ENCODE measurements at regions not wholly inside any gene's neighbourhood (a gene's known extent, or its start where the extent isn't known, plus 50 kb on each side); places are given as distances from the start of the nearest gene placed in this dataset.
"Not testable (repeated sequence)": the region's sequence is repeated elsewhere in the genome, so short reads cannot be mapped to it uniquely, and the experiment has no call there.

DNA sequence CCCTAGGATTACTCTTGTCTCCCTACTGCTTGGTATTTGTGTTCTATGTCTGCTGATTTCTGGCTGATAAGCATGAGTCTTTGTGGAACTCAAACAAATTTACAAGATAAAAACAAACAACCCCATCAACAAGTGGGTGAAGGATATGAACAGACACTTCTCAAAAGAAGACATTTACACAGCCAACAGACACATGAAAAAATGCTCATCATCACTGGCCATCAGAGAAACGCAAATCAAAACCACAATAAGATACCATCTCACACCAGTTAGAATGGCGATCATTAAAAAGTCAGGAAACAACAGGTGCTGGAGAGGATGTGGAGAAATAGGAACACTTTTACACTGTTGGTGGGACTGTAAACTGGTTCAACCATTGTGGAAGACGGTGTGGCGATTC is 81.5 kb upstream of the GAS1 start:
- H3K9me3 Mint-ChIP-seq; H3K27me3 Mint-ChIP-seq; H3K4me3 Mint-ChIP-seq; H3K36me3 Mint-ChIP-seq (ENCODE audit: low read depth); intact Hi-C loops (cut with micrococcal nuclease); H3K4me1 Mint-ChIP-seq; DNase-seq; H3K27ac Mint-ChIP-seq: not testable (repeated sequence)

DNA sequence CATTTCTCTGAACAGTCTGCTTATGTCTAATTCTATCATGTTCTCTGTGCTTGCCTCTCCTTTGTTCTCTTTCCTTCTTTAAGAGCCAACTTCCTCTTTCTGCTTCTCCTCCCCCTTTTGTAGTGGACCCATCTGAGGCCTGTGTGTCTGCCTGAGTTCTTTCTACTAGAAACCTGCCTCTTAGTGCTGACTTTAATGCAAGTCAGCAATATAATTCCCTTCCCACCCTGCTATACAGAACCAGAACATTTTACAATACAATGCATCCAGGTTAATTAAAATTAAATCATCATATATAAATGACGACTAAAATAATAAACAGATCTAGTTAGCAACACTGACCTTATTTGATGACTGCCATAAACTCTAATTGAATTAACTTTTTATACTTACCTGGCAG is 82.6 kb upstream of the GAS1 start:
- Mint-ChIP-seq H3K4me3 (no peak overlapping the region), H3K9me3 (no peaks in the 10 kb centered on the region), H3K36me3 (ENCODE audit: low read depth) (no peaks in the 10 kb centered on the region), H3K4me1 (no peaks in the 10 kb centered on the region), H3K27ac (no peak overlapping the region), H3K27me3 (no peaks in the 10 kb centered on the region)
- DNase-seq, result no peak
- intact Hi-C loops (cut with micrococcal nuclease), result no loop called here

DNA sequence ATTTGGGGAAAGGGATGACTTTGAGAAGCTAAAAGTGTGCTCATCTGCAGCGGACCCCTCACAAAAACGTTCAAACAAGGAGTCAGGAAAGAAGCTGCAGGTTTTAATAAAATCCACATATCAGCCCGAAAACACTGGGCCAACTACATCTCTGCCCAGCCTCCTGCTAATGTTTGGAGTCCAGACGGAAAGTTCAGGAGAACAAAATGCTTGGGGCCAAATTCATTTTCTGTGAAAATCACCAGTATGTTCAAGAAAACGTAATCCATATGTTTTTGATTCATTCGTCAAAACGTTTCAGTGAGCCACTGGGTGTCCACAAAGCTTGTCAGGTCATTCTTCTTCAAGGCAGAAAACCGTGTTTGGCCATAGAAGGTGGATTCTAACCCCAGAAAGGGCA is 87.5 kb upstream of the GAS1 start:
- no peaks in the 10 kb centered on the region for H3K27me3 Mint-ChIP-seq
- intact Hi-C loops (cut with micrococcal nuclease), result no loop called here
- H3K4me3 Mint-ChIP-seq, result no peak overlapping the region
- H3K27ac Mint-ChIP-seq, result no peak overlapping the region
- H3K36me3 Mint-ChIP-seq (ENCODE audit: low read depth), result no peaks in the 10 kb centered on the region
- no peaks in the 10 kb centered on the region for H3K9me3 Mint-ChIP-seq
- DNase-seq, result no peak
- no peaks in the 10 kb centered on the region for H3K4me1 Mint-ChIP-seq

DNA sequence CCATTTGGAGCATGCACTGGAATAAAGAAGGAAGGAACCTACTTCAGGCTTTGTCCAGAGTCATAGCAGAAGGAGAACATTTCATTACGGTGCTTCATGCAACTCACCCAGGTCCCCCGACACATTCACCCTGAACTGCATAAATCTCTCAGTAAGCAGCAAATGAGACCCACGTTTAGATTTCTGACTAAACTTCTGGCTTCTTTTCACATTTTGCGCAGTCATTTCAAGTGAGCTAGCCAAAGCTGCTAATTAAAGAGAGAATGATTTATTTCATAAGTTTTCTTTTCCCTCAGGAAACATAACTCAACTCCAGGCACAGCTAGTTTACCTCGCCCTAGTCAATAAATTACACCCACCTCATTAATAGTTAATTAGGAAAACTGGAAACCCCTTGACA is 88.6 kb upstream of the GAS1 start:
- Mint-ChIP-seq H3K27me3 (no peaks in the 10 kb centered on the region), H3K9me3 (no peaks in the 10 kb centered on the region), H3K36me3 (ENCODE audit: low read depth) (no peaks in the 10 kb centered on the region), H3K4me1 (no peaks in the 10 kb centered on the region), H3K27ac (no peak overlapping the region), H3K4me3 (no peak overlapping the region)
- intact Hi-C loops (cut with micrococcal nuclease), result no loop called here
- DNase-seq, result no peak

DNA sequence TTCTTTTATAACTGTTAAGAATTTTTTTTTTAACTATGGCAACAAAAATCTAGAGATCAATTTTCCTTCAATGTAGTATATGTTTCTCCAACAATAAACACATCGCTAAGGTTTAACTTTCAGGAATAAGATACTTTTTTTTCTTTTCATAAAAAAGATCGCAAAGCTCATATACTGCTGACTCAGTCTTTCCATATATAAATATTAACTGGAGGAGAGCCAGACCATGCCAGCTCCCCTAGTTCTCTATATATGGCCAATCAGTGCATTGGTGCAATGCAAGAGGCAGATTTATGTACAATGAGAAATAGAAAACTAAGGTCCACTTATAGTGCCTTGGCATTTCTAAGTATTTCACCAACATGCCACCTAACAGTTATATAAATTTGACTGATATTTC is 89.2 kb upstream of the GAS1 start:
- H3K9me3 Mint-ChIP-seq, result peaks cover 4% of the 10 kb centered on the region
- no peaks in the 10 kb centered on the region for H3K27me3 Mint-ChIP-seq
- no peaks in the 10 kb centered on the region for H3K4me1 Mint-ChIP-seq
- intact Hi-C loops (cut with micrococcal nuclease), result no loop called here
- H3K4me3 Mint-ChIP-seq, result no peak overlapping the region
- no peaks in the 10 kb centered on the region for H3K36me3 Mint-ChIP-seq (ENCODE audit: low read depth)
- H3K27ac Mint-ChIP-seq, result no peak overlapping the region
- no peak for DNase-seq

DNA sequence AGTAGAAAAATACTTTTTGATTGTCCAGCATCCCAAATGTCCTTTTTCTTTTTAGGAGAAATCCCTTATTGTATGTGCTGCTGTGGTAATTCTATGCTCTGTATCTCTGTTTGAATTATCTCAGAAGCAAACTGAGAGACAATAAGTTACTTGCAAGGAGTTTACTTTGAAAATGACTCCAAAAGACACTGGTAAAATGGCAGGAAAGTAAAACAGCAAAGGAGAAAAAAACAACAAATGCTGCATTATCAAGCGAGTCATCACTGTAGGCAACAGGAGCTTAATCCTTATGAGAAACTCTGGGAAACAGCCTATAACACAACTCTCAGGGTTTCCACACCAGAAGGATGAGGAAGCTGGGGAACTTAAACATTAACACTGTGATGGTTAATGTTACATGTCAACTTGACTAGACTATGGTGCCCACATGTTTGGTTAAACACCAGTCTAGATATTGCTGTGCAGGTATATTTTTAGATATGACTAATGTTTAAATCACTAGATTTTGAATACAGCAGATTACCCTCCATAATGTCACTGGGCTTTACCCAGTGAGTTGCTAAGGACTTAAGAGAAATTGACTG is 92.6 kb upstream of the GAS1 start:
- Mint-ChIP-seq H3K9me3 (peaks cover 6% of the 10 kb centered on the region), H3K4me3 (no peak overlapping the region), H3K27me3 (no peaks in the 10 kb centered on the region), H3K27ac (no peak overlapping the region), H3K4me1 (no peaks in the 10 kb centered on the region), H3K36me3 (ENCODE audit: low read depth) (no peaks in the 10 kb centered on the region)
- intact Hi-C loops (cut with micrococcal nuclease), result no loop called here
- no peak for DNase-seq

DNA sequence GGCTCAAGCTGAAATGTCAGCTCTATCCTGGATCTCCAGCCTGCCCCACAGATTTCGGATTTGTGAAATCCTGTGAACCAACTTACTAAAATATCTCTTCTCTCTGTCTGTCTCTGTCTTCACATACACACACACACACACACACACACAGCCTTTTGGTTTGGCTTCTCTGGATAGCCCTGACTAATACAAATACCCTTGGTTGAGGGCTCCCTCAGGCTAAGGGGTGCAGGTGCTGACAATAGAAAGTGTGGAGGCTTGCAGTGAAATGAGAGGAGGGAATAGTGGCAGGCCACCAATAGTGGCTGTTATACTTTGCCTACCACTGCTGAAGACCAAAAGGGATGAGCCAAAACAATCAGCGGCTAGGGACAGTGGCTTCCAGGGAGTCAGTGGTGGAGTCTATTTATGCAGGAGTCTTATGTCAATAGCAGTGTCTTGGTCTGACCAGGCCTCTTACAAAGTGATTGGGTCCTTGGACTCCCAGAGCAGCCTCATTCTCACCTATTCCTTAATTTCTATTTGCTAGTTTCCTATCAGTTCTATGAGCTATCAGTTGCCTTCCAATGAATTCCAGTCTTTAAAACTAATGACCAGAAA is 93.2 kb upstream of the GAS1 start:
- Mint-ChIP-seq H3K4me3 (no peak overlapping the region), H3K27me3 (no peaks in the 10 kb centered on the region), H3K36me3 (ENCODE audit: low read depth) (no peaks in the 10 kb centered on the region), H3K4me1 (no peaks in the 10 kb centered on the region), H3K9me3 (peaks cover 6% of the 10 kb centered on the region), H3K27ac (no peak overlapping the region)
- intact Hi-C loops (cut with micrococcal nuclease), result no loop called here
- no peak for DNase-seq

DNA sequence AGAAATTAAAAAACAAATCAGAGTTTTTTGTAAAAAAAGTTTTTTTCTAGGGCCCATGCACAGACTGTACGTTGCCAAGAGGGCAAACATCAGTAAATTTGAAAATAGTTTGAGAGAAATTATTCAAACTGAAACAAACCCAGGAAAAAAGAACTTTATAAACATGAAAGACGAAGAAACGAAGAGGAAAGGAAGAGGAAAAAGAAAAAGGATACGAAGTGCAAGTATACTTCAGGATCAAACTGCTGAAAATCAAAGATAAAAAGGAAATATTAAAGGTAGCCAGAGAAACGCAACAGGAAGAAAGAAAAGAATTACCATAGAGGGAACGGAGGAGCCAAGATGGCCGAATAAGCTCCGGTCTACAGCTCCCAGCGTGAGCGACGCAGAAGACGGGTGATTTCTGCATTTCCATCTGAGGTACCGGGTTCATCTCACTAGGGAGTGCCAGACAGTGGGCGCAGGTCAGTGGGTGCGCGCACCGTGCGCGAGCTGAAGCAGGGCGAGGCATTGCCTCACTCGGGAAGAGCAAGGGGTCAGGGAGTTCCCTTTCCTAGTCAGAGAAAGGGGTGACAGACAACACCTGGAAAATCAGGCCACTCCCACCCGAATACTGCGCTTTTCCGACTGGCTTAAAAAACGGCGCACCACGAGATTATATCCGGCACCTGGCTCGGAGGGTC is 94.4 kb upstream of the GAS1 start:
- intact Hi-C loops (cut with micrococcal nuclease); H3K4me3 Mint-ChIP-seq; H3K27me3 Mint-ChIP-seq; H3K36me3 Mint-ChIP-seq (ENCODE audit: low read depth); DNase-seq; H3K4me1 Mint-ChIP-seq; H3K9me3 Mint-ChIP-seq; H3K27ac Mint-ChIP-seq: not testable (repeated sequence)

DNA sequence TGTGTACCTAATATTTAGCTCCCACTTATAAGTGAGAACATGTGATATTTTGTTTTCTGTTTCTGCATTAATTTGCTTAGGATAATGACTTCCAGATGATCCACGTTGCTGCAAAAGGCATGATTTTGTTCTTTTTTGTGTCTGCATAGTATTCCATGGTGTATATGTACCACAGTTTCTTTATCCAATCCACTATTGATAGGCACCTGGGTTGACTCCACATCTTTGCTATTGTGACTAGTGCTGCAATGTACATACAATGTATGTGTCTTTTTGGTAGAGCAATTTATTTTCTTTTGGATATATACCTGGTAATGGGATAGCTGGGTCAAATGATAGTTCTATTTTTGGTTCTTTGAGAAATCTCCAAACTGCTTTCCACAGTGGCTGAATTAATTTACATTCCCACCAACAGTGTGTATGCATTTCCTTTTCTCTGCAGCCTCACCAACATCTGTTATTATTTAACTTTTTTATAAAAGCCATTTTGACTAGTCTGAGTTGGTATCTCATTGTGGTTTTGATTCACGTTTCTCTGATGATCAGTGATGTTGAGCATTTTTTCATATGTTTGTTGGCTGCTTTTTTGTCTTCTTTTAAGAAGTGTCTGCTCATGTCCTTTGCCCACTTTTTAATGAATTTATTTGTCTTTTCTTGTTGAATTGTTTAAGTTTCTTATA is 102.8 kb upstream of the GAS1 start:
- DNase-seq, H3K4me3 Mint-ChIP-seq: not testable (repeated sequence)

DNA sequence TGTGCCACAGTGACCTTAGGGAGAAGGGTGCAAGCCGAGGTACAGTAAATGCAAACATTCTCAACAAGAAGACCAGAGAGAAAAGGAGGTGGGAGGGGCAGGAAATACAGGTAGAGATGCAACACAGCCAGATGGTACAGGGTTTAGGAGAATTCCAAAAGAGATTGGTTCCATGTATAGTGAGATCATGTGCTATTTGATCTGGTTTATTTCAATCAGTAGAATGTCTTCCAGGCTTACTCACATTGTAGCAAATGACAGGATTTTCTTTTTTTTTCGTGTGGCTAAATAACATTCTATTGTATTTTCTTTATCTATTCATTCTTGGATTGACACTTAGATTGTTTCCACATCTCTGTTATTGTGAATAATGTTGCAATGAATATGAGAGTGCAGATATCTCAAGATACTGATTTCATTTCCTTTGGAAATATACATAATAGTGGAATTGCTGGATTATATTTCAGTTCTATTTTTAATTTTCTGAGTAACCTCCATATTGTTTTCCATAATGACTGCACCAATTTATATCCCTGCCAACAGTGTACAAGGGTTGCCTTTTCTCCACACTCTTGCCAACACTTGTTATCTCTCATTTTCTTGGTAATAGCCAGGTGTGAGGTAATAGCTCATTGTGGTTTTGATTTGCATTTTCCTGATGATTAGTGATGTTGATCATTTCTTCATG is 107.8 kb upstream of the GAS1 start:
- H3K4me1 Mint-ChIP-seq, result no peaks in the 10 kb centered on the region
- no peak for DNase-seq
- H3K9me3 Mint-ChIP-seq, result no peaks in the 10 kb centered on the region
- H3K27ac Mint-ChIP-seq, result no peak overlapping the region
- H3K4me3 Mint-ChIP-seq, result no peak overlapping the region
- H3K27me3 Mint-ChIP-seq, result peaks cover 2% of the 10 kb centered on the region
- intact Hi-C loops (cut with micrococcal nuclease), result no loop called here
- no peaks in the 10 kb centered on the region for H3K36me3 Mint-ChIP-seq (ENCODE audit: low read depth)

More for the DNA sequence above, 102.8 kb upstream of the GAS1 start:
- intact Hi-C loops (cut with micrococcal nuclease); H3K36me3 Mint-ChIP-seq (ENCODE audit: low read depth); H3K9me3 Mint-ChIP-seq; H3K27ac Mint-ChIP-seq; H3K27me3 Mint-ChIP-seq; H3K4me1 Mint-ChIP-seq: not testable (repeated sequence)

DNA sequence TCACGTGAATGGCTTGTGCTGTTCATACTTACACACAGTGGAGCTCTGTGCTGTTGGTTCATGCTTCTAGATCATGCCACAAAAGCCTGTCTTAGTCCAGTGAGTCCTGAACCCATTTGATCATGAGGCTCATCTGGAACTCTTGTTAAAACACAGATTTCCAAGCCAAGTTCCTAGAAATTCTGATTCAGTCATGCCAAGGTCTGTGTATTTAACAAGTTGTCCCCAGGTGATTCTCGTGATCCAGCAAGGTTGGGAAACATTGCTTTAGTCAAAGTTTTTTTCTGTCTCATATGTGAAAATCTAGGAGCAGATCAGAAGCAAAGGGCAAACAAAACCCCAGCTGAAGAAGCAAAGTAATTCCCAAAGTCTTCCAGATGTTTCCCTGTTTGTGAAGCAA is 112.5 kb upstream of the GAS1 start:
- Mint-ChIP-seq H3K4me1 (no peaks in the 10 kb centered on the region), H3K9me3 (no peaks in the 10 kb centered on the region), H3K4me3 (no peak overlapping the region), H3K27ac (no peak overlapping the region), H3K36me3 (ENCODE audit: low read depth) (no peaks in the 10 kb centered on the region), H3K27me3 (peaks cover 2% of the 10 kb centered on the region)
- DNase-seq, result no peak
- intact Hi-C loops (cut with micrococcal nuclease), result no loop called here

DNA sequence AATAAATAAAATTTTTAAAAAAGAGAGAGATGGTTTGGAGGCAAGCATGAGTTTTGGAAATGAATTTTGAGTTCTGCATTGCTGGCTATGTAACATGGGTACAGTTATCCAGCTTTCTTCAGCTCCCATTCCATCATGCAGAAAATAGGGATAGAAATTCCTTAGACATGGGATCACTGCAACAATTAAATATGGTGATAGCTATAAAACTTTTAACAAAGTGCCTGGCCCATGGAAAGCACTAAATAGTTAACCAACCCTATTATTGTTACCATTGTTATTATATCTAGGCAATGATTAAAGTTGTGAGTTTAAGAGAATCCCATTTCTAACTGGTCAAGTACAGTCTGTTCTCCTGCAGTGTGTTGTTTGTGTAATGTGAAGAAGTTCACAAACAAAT is 115.4 kb upstream of the GAS1 start:
- Mint-ChIP-seq H3K4me1 (no peaks in the 10 kb centered on the region), H3K27ac (no peak overlapping the region), H3K9me3 (no peaks in the 10 kb centered on the region), H3K27me3 (peaks cover 2% of the 10 kb centered on the region), H3K4me3 (no peak overlapping the region), H3K36me3 (ENCODE audit: low read depth) (no peaks in the 10 kb centered on the region)
- intact Hi-C loops (cut with micrococcal nuclease), result no loop called here
- DNase-seq, result no peak

DNA sequence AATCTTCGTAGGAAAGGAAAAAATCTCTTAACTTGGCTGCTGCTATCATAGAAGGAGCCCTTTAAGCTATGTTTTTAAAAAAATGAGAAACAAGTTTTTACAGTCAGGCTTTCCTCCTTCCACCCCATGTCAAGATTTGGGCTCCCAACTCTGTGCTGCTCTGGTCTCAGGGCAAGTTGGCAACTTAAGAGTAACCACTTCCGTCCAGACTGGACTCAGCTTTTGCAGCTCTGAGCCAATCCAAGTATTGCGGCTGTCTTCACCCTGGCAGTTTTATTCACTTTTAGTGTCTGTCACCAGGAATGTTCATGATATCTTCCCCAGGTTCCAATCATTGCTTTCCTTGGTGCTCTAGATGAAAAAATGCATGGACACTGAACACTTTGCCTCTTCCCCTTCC is 115.9 kb upstream of the GAS1 start:
- Mint-ChIP-seq H3K4me3 (no peak overlapping the region), H3K36me3 (ENCODE audit: low read depth) (no peaks in the 10 kb centered on the region), H3K27ac (no peak overlapping the region), H3K4me1 (no peaks in the 10 kb centered on the region), H3K27me3 (no peaks in the 10 kb centered on the region), H3K9me3 (no peaks in the 10 kb centered on the region)
- DNase-seq, result no peak
- intact Hi-C loops (cut with micrococcal nuclease), result no loop called here

DNA sequence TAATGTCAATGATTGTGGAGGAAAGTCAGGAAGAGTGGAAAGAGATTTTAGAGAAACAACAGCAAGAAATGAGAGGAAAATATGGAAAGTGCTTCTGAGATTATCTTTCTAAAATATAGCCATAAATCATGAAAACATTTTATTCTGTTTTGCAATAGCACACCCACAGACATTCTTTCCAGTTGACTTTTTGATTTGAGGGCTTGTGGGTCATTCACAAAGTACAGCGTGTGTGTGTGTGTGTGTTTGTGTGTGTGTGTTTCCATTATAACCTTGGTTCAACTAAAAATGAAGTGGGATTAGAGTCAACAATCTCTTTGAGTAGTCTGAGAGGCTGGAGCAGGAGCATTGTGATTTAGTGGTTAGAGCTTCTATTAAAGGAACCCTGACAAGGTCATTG is 116.6 kb upstream of the GAS1 start:
- H3K27ac Mint-ChIP-seq, result no peak overlapping the region
- H3K36me3 Mint-ChIP-seq (ENCODE audit: low read depth), result no peaks in the 10 kb centered on the region
- DNase-seq, result no peak
- H3K27me3 Mint-ChIP-seq, result no peaks in the 10 kb centered on the region
- H3K9me3 Mint-ChIP-seq, result no peaks in the 10 kb centered on the region
- H3K4me1 Mint-ChIP-seq, result no peaks in the 10 kb centered on the region
- intact Hi-C loops (cut with micrococcal nuclease), result no loop called here
- H3K4me3 Mint-ChIP-seq, result no peak overlapping the region

Measured in activated CD4-positive, alpha-beta T cell treated with anti-CD3 and anti-CD28 coated beads, Interleukin-2, amount 10 ng/mL, durations not matched to agents 24 days and 14 days (primary cell).